Body of pancreas (tissue), 4 donors: ENCODE measurements at regions not wholly inside any gene's neighbourhood (a gene's known extent, or its start where the extent isn't known, plus 50 kb on each side); places are given as distances from the start of the nearest gene placed in this dataset.

ENCODE experiments used
- POLR2A ChIP-seq, 3 donors: fragments of 450-650 bp; IDR thresholded peaks; one replicate each; pipeline ENCODE4 v1.6.1; 2016; ENCODE audit warnings: antibody characterized with exemption in 3 of 3, mild to moderate bottlenecking in 2 of 3
- TF ChIP-seq, protein P1 (sequence below), 7 experiments: fragments of 450-650 bp in 4 of 7; fragments of 200-600 bp in 3 of 7; sonication (generic) in 3 of 7; IDR thresholded peaks; one replicate each; pipeline ENCODE4 v1.5.1; 2016 to 2019; ENCODE audit warnings: antibody characterized with exemption in 7 of 7

- TF ChIP-seq POLR2A (IDR thresholded peaks at IDR 0.05), result no peak
- TF ChIP-seq, protein P1, sequence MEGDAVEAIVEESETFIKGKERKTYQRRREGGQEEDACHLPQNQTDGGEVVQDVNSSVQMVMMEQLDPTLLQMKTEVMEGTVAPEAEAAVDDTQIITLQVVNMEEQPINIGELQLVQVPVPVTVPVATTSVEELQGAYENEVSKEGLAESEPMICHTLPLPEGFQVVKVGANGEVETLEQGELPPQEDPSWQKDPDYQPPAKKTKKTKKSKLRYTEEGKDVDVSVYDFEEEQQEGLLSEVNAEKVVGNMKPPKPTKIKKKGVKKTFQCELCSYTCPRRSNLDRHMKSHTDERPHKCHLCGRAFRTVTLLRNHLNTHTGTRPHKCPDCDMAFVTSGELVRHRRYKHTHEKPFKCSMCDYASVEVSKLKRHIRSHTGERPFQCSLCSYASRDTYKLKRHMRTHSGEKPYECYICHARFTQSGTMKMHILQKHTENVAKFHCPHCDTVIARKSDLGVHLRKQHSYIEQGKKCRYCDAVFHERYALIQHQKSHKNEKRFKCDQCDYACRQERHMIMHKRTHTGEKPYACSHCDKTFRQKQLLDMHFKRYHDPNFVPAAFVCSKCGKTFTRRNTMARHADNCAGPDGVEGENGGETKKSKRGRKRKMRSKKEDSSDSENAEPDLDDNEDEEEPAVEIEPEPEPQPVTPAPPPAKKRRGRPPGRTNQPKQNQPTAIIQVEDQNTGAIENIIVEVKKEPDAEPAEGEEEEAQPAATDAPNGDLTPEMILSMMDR (IDR thresholded peaks at IDR 0.05), result no peak
Observed at GRCh38 chr4:13797061-13797460, 169.5 kb upstream of the BOD1L1 start.
